Endothelial cell (in vitro differentiated cells): ENCODE measurements at regions not wholly inside any gene's neighbourhood (a gene's known extent, or its start where the extent isn't known, plus 50 kb on each side); places are given as distances from the start of the nearest gene placed in this dataset.

Experiments
- DNase-seq: peaks from one replicate; pipeline ENCODE4 v3.0.0; 2021; ENCODE audit warnings: low spot score
- H3K27ac Mint-ChIP-seq: one replicate; pipeline ENCODE4 v1.8.0; 2021; ENCODE audit warnings: mixed read lengths, inconsistent platforms; ENCODE audit not compliant: unreplicated experiment
- H3K27me3 Mint-ChIP-seq: one replicate; pipeline ENCODE4 v1.8.0; 2021; ENCODE audit warnings: mild to moderate bottlenecking, moderate library complexity, mixed read lengths, inconsistent platforms; ENCODE audit not compliant: unreplicated experiment
- H3K36me3 Mint-ChIP-seq: one replicate; pipeline ENCODE4 v1.8.0; 2021; ENCODE audit warnings: mild to moderate bottlenecking, low read depth, mixed read lengths, inconsistent platforms; ENCODE audit not compliant: unreplicated experiment
- H3K4me1 Mint-ChIP-seq: one replicate; pipeline ENCODE4 v1.8.0; 2021; ENCODE audit warnings: mild to moderate bottlenecking, mixed read lengths, inconsistent platforms; ENCODE audit not compliant: unreplicated experiment
- H3K4me3 Mint-ChIP-seq: one replicate; pipeline ENCODE4 v1.8.0; 2021; ENCODE audit warnings: mild to moderate bottlenecking, mixed read lengths, inconsistent platforms; ENCODE audit not compliant: unreplicated experiment
- H3K9me3 Mint-ChIP-seq: one replicate; pipeline ENCODE4 v1.8.0; 2021; ENCODE audit warnings: mixed read lengths, inconsistent platforms; ENCODE audit not compliant: unreplicated experiment
- TF ChIP-seq, protein P1 (sequence below): fragments of 200-600 bp; sonication (generic); IDR thresholded peaks from one replicate; pipeline ENCODE4 v1.5.0; 2021; ENCODE audit warnings: antibody characterized with exemption; ENCODE audit not compliant: unreplicated experiment

DNA sequence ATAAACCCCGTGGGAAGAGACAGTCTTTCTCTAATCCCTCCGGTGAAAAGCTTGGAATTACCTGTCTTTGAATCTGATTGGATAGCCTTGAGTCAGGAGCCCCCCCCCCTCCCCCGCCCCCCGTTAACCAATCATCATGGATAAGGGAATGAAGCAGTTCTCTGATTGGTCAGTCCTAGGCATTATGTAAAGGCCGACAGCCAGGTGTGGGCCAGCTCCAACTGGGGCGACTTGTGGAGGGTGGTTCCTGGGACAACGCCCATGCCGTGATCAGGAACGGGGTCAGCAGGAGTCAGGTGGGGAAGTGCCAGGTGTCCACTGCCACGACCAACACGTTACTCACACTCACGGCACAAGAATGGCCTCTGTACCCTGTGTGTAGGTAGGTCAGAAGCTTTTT lies 406.8 kb upstream of the SULF2 start:
- Mint-ChIP-seq H3K27me3 (peaks cover 10% of the 10 kb centered on the region), H3K4me1 (no peaks in the 10 kb centered on the region), H3K27ac (no peak overlapping the region), H3K4me3 (no peak overlapping the region), H3K36me3 (no peaks in the 10 kb centered on the region), H3K9me3 (no peaks in the 10 kb centered on the region)
- no peak for DNase-seq
- TF ChIP-seq, protein P1, sequence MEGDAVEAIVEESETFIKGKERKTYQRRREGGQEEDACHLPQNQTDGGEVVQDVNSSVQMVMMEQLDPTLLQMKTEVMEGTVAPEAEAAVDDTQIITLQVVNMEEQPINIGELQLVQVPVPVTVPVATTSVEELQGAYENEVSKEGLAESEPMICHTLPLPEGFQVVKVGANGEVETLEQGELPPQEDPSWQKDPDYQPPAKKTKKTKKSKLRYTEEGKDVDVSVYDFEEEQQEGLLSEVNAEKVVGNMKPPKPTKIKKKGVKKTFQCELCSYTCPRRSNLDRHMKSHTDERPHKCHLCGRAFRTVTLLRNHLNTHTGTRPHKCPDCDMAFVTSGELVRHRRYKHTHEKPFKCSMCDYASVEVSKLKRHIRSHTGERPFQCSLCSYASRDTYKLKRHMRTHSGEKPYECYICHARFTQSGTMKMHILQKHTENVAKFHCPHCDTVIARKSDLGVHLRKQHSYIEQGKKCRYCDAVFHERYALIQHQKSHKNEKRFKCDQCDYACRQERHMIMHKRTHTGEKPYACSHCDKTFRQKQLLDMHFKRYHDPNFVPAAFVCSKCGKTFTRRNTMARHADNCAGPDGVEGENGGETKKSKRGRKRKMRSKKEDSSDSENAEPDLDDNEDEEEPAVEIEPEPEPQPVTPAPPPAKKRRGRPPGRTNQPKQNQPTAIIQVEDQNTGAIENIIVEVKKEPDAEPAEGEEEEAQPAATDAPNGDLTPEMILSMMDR = no peak

DNA sequence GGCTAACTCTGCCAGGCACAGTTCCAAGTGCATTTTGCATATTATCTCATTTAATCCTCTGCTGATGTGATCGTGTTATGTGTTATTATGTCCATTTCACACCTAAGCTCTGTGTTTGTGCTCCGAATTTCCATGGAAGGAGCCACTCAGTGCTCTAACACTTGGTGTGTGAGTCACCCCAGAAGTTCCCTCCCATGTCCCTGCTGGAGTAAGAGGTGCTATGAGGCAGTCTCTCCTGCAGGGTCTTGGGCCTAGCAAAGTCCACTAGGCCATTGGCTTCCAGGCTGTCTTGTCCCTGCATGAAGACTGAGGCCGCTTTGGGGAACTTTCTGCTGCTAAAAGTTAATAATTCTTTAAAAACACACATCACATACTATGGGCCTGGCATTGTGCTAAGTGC lies 405.9 kb upstream of the SULF2 start:
- H3K9me3 Mint-ChIP-seq = no peaks in the 10 kb centered on the region
- TF ChIP-seq, protein P1 = no peak
- no peaks in the 10 kb centered on the region for H3K4me1 Mint-ChIP-seq
- H3K36me3 Mint-ChIP-seq = no peaks in the 10 kb centered on the region
- no peak overlapping the region for H3K4me3 Mint-ChIP-seq
- DNase-seq = no peak
- H3K27me3 Mint-ChIP-seq = peaks cover 10% of the 10 kb centered on the region
- no peak overlapping the region for H3K27ac Mint-ChIP-seq

DNA sequence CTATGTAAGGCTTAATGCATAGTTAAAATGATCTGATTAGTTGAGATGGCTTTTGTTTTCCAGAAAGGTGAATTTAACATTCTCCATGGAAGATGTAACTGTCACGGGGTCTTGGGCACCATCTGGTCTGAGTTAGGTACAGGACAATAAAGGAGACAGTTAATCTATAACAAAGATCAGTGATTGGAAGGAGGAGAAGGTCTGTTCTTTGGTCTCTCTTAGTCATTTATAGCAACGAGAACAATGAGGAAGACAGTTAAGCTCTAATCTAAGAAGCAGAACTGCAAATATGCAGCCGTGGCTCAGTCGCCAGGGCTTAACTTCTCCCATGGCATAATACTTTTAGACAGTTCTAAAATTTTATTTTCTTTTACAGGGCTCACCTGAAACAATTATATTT lies 405.5 kb upstream of the SULF2 start:
- Mint-ChIP-seq H3K4me1 (no peaks in the 10 kb centered on the region), H3K9me3 (no peaks in the 10 kb centered on the region), H3K36me3 (no peaks in the 10 kb centered on the region), H3K27ac (no peak overlapping the region), H3K27me3 (peaks cover 6% of the 10 kb centered on the region), H3K4me3 (no peak overlapping the region)
- TF ChIP-seq, protein P1 = no peak
- no peak for DNase-seq

DNA sequence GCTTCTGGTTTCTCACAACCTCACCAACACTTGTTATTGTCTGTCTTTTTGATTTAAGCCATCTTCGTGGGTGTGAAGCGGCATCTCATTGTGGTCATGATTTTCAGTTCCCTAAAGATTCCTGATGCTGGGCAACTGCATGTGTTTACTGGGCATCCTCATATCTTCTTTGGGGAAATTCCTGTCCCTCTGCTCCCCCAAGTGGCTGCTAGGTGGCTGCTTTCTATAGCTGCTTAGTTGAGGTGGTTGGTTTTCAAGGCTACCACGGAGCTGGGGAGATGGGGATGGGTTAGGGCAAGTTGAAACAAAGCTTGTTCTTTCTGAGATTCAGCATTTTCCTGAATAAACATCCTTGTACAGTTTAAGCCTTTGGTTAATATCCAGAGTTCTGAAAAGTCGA lies 403.9 kb upstream of the SULF2 start:
- Mint-ChIP-seq H3K4me1 (no peaks in the 10 kb centered on the region), H3K27me3 (peaks cover 4% of the 10 kb centered on the region), H3K4me3 (no peak overlapping the region), H3K27ac (no peak overlapping the region), H3K9me3 (no peaks in the 10 kb centered on the region), H3K36me3 (no peaks in the 10 kb centered on the region)
- no peak for DNase-seq
- TF ChIP-seq, protein P1 = no peak

DNA sequence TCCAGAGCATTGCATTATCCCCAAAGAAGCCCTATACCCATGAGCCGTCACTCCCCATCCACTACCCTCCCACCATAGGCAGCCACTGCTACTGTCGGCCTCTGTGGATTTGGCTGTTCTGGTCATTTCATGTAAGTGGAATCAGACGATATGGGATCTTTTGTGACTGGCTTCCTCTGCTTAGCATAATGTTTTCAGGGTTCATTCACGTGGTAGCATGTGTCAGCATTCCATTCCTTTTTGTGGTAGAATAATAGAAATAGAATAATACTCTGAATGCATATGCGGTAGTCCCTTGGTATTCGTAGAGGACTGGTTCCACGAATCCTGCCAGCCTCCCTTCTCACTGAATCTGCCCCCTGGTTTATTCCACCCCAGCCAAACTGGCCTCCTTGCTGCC lies 402.6 kb upstream of the SULF2 start:
- peaks cover 4% of the 10 kb centered on the region for H3K27me3 Mint-ChIP-seq
- no peaks in the 10 kb centered on the region for H3K4me1 Mint-ChIP-seq
- H3K36me3 Mint-ChIP-seq = no peaks in the 10 kb centered on the region
- H3K4me3 Mint-ChIP-seq = no peak overlapping the region
- TF ChIP-seq, protein P1 = no peak
- no peak for DNase-seq
- H3K27ac Mint-ChIP-seq = no peak overlapping the region
- no peaks in the 10 kb centered on the region for H3K9me3 Mint-ChIP-seq
